ENCODE measurements at regions not wholly inside any gene's neighbourhood (a gene's known extent, or its start where the extent isn't known, plus 50 kb on each side); places are given as distances from the start of the nearest gene placed in this dataset.

DNA sequence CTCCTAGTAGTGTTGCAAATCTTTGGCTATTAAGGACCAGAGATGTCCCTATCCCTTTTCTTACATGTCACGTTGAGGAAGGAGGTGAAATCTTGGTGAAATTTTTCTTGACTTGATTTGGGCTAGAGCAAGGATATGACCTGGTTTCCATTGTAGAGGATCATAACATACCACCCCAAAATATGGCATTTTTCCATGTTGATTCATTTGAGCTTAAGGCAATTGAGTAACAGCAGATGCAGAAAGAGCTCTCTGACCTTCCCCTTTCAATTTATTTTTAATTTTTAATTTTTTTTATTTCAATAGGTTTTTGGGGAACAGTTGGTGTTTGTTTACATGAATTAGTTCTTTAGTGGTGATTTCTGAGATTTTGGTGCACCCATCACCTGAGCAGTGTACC lies 61.2 kb upstream of the MAP1B start:
- peak; percentile 25 for DNase-seq (ENCODE audit: low spot score)

DNA sequence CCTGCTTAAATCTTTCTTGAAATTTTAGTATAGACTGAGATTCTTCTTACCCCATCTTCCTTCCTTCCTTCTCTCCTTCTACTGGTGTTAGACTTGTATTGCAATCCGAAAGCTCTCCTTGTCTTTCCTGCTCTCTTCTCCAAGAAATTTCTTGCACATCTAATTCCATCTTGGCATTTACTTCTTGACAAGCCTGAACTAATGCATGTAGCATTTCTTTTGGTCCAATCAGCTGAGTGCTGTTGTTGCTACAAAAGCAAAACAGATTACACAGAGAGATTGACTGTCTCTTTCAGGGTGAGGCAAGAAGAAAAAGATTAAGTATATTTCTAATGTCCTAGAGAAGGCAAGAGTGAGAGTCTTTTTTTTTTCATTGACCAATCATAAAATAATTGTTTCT lies 51.6 kb upstream of the MAP1B start:
- DNase-seq (ENCODE audit: low spot score): no peak
